ENCODE measurements at regions not wholly inside any gene's neighbourhood (a gene's known extent, or its start where the extent isn't known, plus 50 kb on each side); places are given as distances from the start of the nearest gene placed in this dataset.

- in situ Hi-C loops (cut with MboI; ENCODE audit: low sequenced_read_pairs in 4 of 4) (no loop called here), intact Hi-C loops (cut with DNase I; ENCODE audit: low total_unique reads) (no loop called here)
- Histone ChIP-seq H3K36me3 (no peaks in the 10 kb centered on the region), H3K4me1 (no peaks in the 10 kb centered on the region), H3K4me3 (no peak overlapping the region), H3K27me3 (no peaks in the 10 kb centered on the region), H3K9me3 (no peaks in the 10 kb centered on the region), H3K27ac (no peak overlapping the region)
- TF ChIP-seq POLR2A (IDR thresholded peaks at IDR 0.05): no peak
- no peak for ATAC-seq
- DNase-seq: no peak
Observed at GRCh38 chr16:35170610-35171009, 1711.2 kb downstream of the TP53TG3F start.

GRCh38 chr16:35171106-35171505, 1711.7 kb downstream of the TP53TG3F start:
- no peak for TF ChIP-seq POLR2A (IDR thresholded peaks at IDR 0.05)
- TF ChIP-seq CTCF (IDR thresholded peaks at IDR 0.05 in 4 of 5, conservative IDR thresholded peaks at IDR 0.05 in 1 of 5): no peak
- H3K4me1 ChIP-seq: no peaks in the 10 kb centered on the region
- in situ Hi-C loops (cut with MboI; ENCODE audit: low sequenced_read_pairs in 4 of 4) (no loop called here), intact Hi-C loops (cut with DNase I; ENCODE audit: low total_unique reads) (no loop called here)
- no peak overlapping the region for H3K27ac ChIP-seq
- DNase-seq: no peak
- H3K4me3 ChIP-seq: no peak overlapping the region
- no peaks in the 10 kb centered on the region for H3K9me3 ChIP-seq
- no peaks in the 10 kb centered on the region for H3K27me3 ChIP-seq
- no peak for ATAC-seq
- no peaks in the 10 kb centered on the region for H3K36me3 ChIP-seq

GRCh38 chr16:35173295-35173694, 1713.9 kb downstream of the TP53TG3F start:
- Histone ChIP-seq H3K4me3 (no peak overlapping the region), H3K27me3 (no peaks in the 10 kb centered on the region), H3K9me3 (no peaks in the 10 kb centered on the region), H3K27ac (no peak overlapping the region), H3K4me1 (no peaks in the 10 kb centered on the region), H3K36me3 (no peaks in the 10 kb centered on the region)
- ATAC-seq (no peak), DNase-seq (no peak)
- no peak for TF ChIP-seq CTCF (IDR thresholded peaks at IDR 0.05 in 4 of 5, conservative IDR thresholded peaks at IDR 0.05 in 1 of 5)
- TF ChIP-seq POLR2A (IDR thresholded peaks at IDR 0.05): no peak
- intact Hi-C loops (cut with DNase I; ENCODE audit: low total_unique reads): no loop called here
- in situ Hi-C loops (cut with MboI; ENCODE audit: low sequenced_read_pairs in 4 of 4): no loop called here

GRCh38 chr16:35174016-35174415, 1714.6 kb downstream of the TP53TG3F start:
- in situ Hi-C loops (cut with MboI; ENCODE audit: low sequenced_read_pairs in 4 of 4): no loop called here
- Histone ChIP-seq H3K9me3 (no peaks in the 10 kb centered on the region), H3K36me3 (no peaks in the 10 kb centered on the region), H3K4me3 (no peak overlapping the region), H3K4me1 (no peaks in the 10 kb centered on the region), H3K27ac (no peak overlapping the region), H3K27me3 (no peaks in the 10 kb centered on the region)
- DNase-seq: no peak
- no peak for ATAC-seq
- intact Hi-C loops (cut with DNase I; ENCODE audit: low total_unique reads): no loop called here
- no peak for TF ChIP-seq CTCF (IDR thresholded peaks at IDR 0.05 in 4 of 5, conservative IDR thresholded peaks at IDR 0.05 in 1 of 5)
- no peak for TF ChIP-seq POLR2A (IDR thresholded peaks at IDR 0.05)

- in situ Hi-C loops (cut with MboI; ENCODE audit: low sequenced_read_pairs in 4 of 4) (no loop called here), intact Hi-C loops (cut with DNase I; ENCODE audit: low total_unique reads) (no loop called here)
- no peak for TF ChIP-seq CTCF (IDR thresholded peaks at IDR 0.05 in 4 of 5, conservative IDR thresholded peaks at IDR 0.05 in 1 of 5)
- no peak for TF ChIP-seq POLR2A (IDR thresholded peaks at IDR 0.05)
- no peak for DNase-seq
- H3K4me1 ChIP-seq: no peaks in the 10 kb centered on the region
- no peak for ATAC-seq
- no peaks in the 10 kb centered on the region for H3K27me3 ChIP-seq
- no peaks in the 10 kb centered on the region for H3K9me3 ChIP-seq
- no peaks in the 10 kb centered on the region for H3K36me3 ChIP-seq
- H3K27ac ChIP-seq: no peak overlapping the region
- no peak overlapping the region for H3K4me3 ChIP-seq
Observed at GRCh38 chr16:35176449-35176848, 1717.0 kb downstream of the TP53TG3F start.

All from gastrocnemius medialis (tissue), 4 donors.